Activated CD4-positive, alpha-beta T cell treated with anti-CD3 and anti-CD28 coated beads, Interleukin-10, Interleukin-2, amounts not matched to agents 100 ng/mL and 50 ng/mL, durations not matched to agents 16 hours and 8 hours (primary cell): ENCODE measurements at regions not wholly inside any gene's neighbourhood (a gene's known extent, or its start where the extent isn't known, plus 50 kb on each side); places are given as distances from the start of the nearest gene placed in this dataset.
"Not testable (repeated sequence)": the region's sequence is repeated elsewhere in the genome, so short reads cannot be mapped to it uniquely, and the experiment has no call there.

Source experiments
- DNase-seq: peaks from one replicate; pipeline ENCODE4 v3.0.0-alpha.2; 2020

DNA sequence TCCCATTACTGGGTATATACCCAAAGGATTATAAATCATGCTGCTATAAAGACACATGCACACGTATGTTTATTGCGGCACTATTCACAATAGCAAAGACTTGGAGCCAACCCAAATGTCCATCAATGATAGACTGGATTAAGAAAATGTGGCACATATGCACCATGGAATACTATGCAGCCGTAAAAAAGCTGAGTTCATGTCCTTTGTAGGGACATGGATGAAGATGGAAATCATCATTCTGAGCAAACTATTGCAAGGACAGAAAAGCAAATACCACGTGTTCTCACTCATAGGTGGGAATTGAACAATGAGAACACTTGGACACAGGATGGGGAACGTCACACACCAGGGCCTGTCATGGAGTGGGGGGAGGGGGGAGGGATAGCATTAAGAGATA is 175.0 kb upstream of the FZD8 start:
- not testable (repeated sequence) for DNase-seq

DNA sequence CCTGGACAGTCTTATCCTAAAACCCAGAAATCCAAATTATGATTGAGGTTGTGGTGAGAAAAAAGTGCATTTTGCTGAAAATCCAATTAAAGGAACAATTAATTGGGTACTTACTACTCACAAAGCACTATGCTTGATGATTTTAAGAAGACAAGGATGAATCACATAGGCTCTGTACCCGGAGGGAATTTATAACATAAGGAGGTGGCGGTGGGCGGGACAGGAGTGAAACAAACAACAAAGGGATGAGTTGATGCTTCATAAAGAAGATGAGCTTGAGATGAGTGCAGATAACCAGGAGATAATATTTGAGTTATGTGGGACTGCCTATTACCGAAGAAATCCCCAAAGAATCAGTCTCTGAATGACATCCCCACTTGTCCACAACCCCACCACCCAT is 171.1 kb upstream of the FZD8 start:
- DNase-seq, result no peak

DNA sequence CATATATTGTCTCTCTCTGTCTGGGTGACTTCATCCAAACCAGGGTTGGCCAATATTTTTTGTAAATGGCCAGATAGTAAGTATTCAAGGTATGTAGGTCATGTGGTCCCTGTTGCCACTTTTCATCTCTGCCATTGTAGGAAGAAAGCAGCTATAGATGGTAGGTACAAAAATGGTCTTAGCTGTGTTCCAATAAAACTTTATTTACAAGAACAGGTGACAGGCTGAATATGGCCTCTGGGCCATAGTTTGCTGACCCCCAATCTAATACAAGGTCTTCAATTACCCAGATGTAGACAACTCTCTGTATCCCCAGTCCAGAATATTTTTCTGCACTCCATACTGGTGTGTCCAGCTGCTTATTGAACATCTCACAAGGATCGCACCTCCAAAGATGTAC is 166.2 kb upstream of the FZD8 start:
- no peak for DNase-seq

DNA sequence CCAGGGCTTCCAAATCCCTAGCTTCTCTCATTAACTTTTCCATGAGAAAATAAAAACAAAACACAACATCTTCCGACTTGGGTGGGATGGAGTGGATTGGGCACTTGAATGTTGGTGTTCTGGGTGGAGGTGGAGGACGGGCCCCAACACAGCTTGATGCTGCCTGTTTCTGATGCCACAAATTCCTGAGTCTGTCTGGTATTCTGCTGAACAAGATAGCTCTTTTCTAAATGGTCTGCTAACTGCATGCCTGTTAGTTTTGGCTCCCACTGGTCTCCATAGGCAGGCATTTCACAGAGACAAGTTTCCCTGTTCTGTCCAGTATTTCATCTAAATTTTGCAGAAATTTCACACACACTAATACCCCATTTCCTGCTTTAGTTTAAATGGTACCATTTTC is 160.9 kb upstream of the FZD8 start:
- no peak for DNase-seq

DNA sequence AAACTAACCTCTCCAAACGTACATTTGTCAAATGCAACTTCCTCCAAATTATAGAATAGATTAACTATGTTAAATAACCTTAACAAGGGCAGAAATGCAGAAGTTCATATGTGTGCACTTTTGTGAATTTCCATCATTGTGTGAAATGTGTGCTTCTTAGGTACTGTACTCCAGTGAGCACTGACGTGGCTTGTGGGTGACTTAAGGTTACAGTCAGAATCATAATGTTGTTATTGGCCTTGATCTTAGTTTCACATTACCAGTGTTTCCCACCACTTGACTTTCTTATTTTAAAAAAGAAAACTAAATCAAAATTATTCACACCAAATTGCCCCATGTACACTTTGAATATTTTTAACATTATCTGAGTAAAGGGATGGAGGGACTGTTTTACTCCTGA is 155.1 kb upstream of the FZD8 start:
- DNase-seq, result no peak

DNA sequence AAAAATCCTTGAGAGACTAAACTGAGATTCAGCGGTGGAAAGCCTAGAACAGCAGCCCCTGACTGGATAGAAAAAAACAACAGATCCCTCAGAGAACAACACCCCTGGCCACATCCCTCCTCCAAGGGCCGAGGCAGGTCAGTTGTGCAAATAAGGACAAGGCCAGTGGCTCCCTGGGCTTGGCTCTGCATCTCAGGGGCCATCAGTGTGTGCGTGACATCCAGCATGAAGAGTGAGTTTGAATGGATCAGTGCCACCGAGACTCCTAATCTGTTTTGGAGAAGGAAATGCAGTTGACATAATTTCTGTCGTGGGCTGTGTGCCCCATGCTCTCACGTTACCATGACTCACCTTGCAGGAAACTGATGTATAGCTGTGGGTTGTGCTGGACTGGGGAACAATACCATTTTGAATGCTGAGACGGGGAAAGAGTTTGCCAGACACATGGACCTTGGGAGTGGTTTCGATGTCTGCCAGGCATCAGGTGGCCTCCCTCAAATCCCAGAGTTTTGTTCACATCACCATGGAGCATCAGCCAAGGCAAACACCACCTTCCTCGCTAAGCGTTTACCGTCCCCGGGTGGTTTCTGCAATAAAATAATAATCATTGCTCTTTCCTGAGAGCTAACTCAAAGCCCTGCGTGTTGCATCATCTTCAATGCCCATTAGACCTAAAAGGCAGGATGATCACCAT is 153.2 kb upstream of the FZD8 start:
- DNase-seq, result no peak

GRCh38 chr10:35794703-35795102 is 152.6 kb upstream of the FZD8 start:
- no peak for DNase-seq

DNA sequence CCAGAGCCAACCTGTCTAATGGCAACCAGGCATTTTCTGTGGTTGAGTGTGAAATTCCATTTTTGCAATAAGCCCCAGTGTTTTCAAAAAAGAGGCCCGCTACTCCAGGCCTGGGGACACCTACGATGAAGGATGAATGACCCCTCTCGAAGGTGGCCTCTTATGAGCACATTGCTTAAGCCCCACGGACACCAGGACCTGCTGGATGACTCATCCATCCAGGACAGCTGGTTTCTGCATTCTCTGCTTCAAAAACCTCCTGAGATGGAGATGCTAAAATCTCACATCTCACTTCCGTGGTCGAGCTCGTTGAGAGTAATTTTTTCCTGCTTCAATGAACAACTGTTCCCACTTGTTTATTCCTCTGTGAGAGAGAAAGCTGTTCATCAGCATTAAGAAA is 150.2 kb upstream of the FZD8 start:
- no peak for DNase-seq

DNA sequence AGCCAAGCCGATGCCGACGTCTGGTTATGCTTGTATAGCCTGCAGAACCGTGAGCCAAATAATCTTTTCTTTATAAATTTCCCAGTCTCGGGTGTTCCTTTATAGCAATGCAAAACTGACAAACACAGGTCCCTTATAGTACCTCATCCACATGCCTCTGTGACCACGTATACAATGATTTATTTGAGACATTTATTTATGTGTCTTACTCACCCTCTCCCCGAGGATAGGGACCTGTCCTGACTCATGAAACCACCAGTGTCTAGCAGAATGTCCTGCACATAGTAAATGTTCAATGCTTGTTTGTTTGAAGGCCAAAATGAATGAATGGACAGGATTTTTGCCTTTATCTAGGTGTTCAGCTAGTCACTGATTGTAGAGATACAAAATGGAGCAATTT is 147.9 kb upstream of the FZD8 start:
- no peak for DNase-seq

- DNase-seq, result no peak
Observed at GRCh38 chr10:35784751-35785150, 142.7 kb upstream of the FZD8 start.

DNA sequence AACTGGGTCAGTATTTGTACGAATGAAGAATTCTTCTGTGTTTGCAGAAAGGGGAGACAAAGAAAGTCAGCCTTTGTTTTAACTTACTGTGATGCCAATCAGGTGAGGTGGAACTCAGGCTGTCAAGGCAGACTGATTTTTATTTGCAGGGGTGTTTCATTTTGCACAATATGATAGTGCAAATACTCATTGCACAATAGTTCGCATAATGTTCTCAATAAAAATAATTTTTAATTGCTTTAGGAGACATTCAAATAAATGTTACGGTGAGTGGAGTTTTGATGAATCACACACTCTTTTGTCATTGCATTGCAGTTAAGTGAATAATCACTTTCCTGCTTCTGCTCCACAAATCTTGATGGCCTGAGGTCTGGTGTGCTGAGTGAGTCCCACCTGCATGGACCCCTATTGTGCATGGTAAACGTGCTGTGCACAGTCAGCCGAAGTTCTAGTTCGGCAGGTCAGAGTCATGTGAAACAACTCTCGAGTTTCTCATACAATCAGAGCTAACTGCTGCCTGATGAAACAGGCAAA is 141.3 kb upstream of the FZD8 start:
- no peak for DNase-seq

DNA sequence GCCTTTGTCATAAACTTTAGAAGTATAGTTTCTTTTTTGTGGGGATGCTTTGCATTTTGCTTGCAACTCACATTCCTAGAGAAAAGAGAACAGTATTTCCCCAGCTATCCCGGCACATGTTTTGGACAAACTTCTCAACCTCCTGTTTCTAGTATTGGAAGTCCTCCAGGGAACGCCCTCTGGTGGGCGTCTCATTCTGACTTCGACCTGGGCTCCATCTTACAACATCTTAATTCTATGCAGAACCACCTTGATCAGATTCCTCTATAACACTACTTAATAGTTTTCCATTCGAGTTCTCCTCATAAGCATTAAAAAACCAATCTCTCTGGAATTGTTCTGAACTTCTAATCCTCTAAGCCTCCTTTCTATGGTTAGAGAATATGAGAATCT is 139.5 kb upstream of the FZD8 start:
- no peak for DNase-seq

DNA sequence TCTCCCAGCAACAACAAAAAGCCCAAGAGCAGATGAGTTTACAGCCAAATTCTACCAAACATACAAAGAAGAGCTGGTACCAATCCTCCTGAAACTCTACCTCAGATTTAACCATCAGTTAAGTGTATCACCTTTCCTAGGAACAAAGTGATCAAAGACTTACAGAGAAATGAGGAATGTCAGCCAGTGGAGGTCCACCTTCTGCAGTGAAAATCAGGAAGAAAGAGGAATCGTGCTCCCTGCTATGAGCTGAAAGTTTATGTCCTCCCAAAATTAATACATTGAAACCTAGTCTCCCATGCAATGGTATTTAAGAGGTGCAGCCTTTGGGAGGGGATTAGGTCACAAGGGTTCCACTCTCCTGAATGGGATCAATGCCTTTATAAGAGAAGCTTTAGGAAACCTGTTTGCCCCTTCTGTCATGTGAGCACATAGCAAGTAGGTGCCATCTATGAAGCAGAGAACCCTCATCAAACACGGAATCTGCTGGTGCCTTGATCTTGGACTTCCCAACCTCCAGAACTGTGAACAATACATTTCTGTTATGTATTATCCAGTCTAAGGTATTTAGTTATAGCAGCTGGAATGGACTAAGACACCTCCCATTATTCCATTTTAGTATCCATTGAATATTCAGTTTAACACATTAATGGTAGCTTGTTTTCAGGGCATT is 139.0 kb upstream of the FZD8 start:
- DNase-seq, result no peak

- DNase-seq, result no peak
Observed at GRCh38 chr10:35778306-35778705, 136.2 kb upstream of the FZD8 start.

DNA sequence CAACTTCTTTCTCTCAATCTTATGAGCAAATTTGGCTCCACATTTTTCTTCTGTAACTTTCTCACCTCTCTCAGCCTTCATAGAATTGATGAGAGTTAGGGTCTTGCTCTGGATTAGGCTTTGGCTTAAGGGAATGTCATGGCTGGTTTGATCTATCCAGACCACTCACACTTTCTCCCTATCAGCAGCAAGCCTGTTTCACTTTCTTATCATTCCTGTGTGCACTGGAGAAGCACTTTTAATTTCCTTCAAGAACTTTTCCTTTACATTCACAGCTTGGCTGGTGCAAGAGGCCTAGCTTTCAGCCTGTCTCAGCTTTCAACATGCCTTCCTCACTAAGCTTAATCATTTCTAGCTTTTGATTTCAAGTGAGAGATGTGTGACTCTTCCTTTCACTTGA is 134.5 kb upstream of the FZD8 start:
- DNase-seq, result not testable (repeated sequence)

- DNase-seq, result no peak
Observed at GRCh38 chr10:35774109-35774508, 132.0 kb upstream of the FZD8 start.

- no peak for DNase-seq
Observed at GRCh38 chr10:35770817-35771355, 128.8 kb upstream of the FZD8 start.

DNA sequence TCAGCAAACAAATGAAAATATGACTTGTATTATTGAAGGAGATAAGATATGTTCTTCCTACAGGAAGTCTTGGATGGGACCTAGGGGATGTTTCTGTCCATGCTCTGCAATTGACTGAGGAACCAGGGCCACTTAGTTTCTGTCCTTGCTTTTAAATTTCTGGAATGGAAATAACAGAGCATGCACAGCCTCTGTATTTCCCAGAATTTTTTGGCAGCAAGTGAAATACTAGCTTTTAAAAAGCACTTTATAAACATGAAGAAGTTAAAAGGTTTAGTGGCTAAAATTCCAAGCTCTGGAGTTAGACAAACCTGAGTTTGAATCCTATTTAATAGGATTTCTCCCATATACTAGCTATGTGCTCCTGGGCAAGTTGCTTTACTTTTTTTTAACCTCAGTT is 127.7 kb upstream of the FZD8 start:
- no peak for DNase-seq

- no peak for DNase-seq
Observed at GRCh38 chr10:35768731-35769130, 126.6 kb upstream of the FZD8 start.

- no peak for DNase-seq
Observed at GRCh38 chr10:35768011-35768410, 125.9 kb upstream of the FZD8 start.

- DNase-seq, result no peak
Observed at GRCh38 chr10:35765996-35766395, 123.9 kb upstream of the FZD8 start.

DNA sequence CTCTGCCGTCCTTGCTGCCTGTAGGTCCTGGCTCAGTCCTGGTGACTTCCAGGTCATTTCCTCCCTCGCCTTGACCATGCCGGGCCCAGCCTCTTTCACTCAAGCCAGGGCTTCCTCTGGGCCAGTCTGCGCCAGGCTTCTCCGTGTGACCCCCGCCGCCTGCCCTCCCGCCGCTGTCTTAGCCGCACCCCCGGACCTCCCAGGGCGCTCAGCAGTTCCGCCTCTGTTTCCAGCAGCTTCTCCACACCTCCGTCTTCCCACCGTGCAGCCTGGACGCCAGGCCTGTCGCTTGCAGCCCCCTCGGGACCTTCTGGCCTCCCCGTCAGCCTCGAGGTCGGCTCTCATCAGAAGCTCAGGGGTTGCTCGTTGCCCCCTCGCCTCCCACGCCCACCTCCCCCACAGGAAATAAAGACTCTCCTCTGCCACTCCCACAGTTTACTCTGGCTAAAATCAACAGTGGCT is 123.0 kb upstream of the FZD8 start:
- DNase-seq, result no peak

DNA sequence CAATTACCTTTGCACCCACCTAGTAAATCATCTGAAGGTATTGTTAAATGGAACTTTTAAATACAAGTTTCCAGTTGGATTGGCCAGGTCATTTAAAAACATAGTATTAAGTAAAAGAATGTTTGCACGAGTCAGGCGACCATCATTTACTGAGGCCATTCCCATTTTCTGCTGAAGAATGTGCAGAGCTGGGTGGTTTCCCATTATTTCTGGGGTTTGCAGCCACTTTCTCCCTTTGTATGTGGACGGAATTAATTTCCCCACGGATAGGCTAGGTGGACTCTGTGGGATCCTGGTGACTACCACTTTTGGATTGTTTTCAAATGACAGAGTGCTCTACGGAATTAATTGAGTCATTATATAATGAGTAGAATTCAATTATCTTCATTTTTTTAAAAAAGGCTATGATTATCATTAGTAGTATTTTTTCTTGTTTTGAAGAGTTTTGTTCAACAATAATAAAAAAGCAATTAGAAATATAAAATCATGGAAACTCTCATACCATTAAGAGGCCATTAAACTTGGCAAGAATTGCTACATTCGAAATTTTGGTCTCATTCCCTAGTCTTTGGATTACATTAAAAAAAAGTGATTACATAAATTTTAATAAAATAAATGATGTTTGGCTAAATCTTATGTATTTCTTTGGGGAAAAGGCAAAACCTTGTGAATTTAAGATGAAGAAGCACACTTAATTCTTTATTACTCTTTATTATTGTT is 120.4 kb upstream of the FZD8 start:
- DNase-seq, result no peak

- DNase-seq, result no peak
Observed at GRCh38 chr10:35758076-35758475, 116.0 kb upstream of the FZD8 start.
